ENCODE measurements at regions not wholly inside any gene's neighbourhood (a gene's known extent, or its start where the extent isn't known, plus 50 kb on each side); places are given as distances from the start of the nearest gene placed in this dataset.
A peak's percentile ranks its signal among the peaks of the same experiment; 100 is the strongest.

- DNase-seq (ENCODE audit: extremely low read depth in 1 of 2, low read depth in 1 of 2): no peak
Measured at GRCh38 chr4:81838586-81838985, 366.9 kb upstream of the RASGEF1B start.

- no peak for DNase-seq (ENCODE audit: extremely low read depth in 1 of 2, low read depth in 1 of 2)
Measured at GRCh38 chr4:81836716-81837115, 365.0 kb upstream of the RASGEF1B start.

GRCh38 chr4:81833576-81833975, 361.9 kb upstream of the RASGEF1B start:
- no peak for DNase-seq (ENCODE audit: extremely low read depth in 1 of 2, low read depth in 1 of 2)

- no peak for DNase-seq (ENCODE audit: extremely low read depth in 1 of 2, low read depth in 1 of 2)
Measured at GRCh38 chr4:81828991-81829390, 357.3 kb upstream of the RASGEF1B start.

GRCh38 chr4:81827577-81828202, 356.0 kb upstream of the RASGEF1B start:
- peak in 1 of 2 donors; percentile 17 for DNase-seq (ENCODE audit: extremely low read depth in 1 of 2, low read depth in 1 of 2)

GRCh38 chr4:81826817-81827424, 355.2 kb upstream of the RASGEF1B start:
- DNase-seq (ENCODE audit: extremely low read depth in 1 of 2, low read depth in 1 of 2): no peak

- no peak for DNase-seq (ENCODE audit: extremely low read depth in 1 of 2, low read depth in 1 of 2)
Measured at GRCh38 chr4:81826335-81826734, 354.6 kb upstream of the RASGEF1B start.

- no peak for DNase-seq (ENCODE audit: extremely low read depth in 1 of 2, low read depth in 1 of 2)
Measured at GRCh38 chr4:81818385-81818920, 346.7 kb upstream of the RASGEF1B start.

- no peak for DNase-seq (ENCODE audit: extremely low read depth in 1 of 2, low read depth in 1 of 2)
Measured at GRCh38 chr4:81816031-81816761, 344.5 kb upstream of the RASGEF1B start.

GRCh38 chr4:81814987-81815541, 343.4 kb upstream of the RASGEF1B start:
- no peak for DNase-seq (ENCODE audit: extremely low read depth in 1 of 2, low read depth in 1 of 2)

- DNase-seq (ENCODE audit: extremely low read depth in 1 of 2, low read depth in 1 of 2): no peak
Measured at GRCh38 chr4:81811562-81812293, 340.0 kb upstream of the RASGEF1B start.

GRCh38 chr4:81808011-81808672, 336.4 kb upstream of the RASGEF1B start:
- DNase-seq (ENCODE audit: extremely low read depth in 1 of 2, low read depth in 1 of 2): no peak

GRCh38 chr4:81807386-81807785, 335.7 kb upstream of the RASGEF1B start:
- DNase-seq (ENCODE audit: extremely low read depth in 1 of 2, low read depth in 1 of 2): no peak

GRCh38 chr4:81806485-81806884, 334.8 kb upstream of the RASGEF1B start:
- DNase-seq (ENCODE audit: extremely low read depth in 1 of 2, low read depth in 1 of 2): no peak

GRCh38 chr4:81804849-81805248, 333.1 kb upstream of the RASGEF1B start:
- DNase-seq (ENCODE audit: extremely low read depth in 1 of 2, low read depth in 1 of 2): no peak

- DNase-seq (ENCODE audit: extremely low read depth in 1 of 2, low read depth in 1 of 2): no peak
Measured at GRCh38 chr4:81802285-81802846, 330.7 kb upstream of the RASGEF1B start.

- DNase-seq (ENCODE audit: extremely low read depth in 1 of 2, low read depth in 1 of 2): no peak
Measured at GRCh38 chr4:81799371-81799770, 327.7 kb upstream of the RASGEF1B start.

GRCh38 chr4:81796790-81797528, 325.3 kb upstream of the RASGEF1B start:
- no peak for DNase-seq (ENCODE audit: extremely low read depth in 1 of 2, low read depth in 1 of 2)

- no peak for DNase-seq (ENCODE audit: extremely low read depth in 1 of 2, low read depth in 1 of 2)
Measured at GRCh38 chr4:81792521-81792920, 320.8 kb upstream of the RASGEF1B start.

Measured in stimulated activated CD8-positive, alpha-beta memory T cell treated with anti-CD3 and anti-CD28 coated beads, Interleukin-7, amount 100 ng/mL, for 48 hours (primary cell).